A549 (cell line): ENCODE measurements at regions not wholly inside any gene's neighbourhood (a gene's known extent, or its start where the extent isn't known, plus 50 kb on each side); places are given as distances from the start of the nearest gene placed in this dataset.

Experiments
- ATAC-seq, 2 experiments: fragments of 200-7000 bp in 1 of 2; fragments of >200 bp in 1 of 2; cut with Nextera tagmentation in 1 of 2; cut with Tn5 transposase in 1 of 2; 3 replicates each; pipeline versions ENCODE4 v1.8.0 to v1.9.1; 2018 to 2020; ENCODE audit warnings: mild to moderate bottlenecking in 1 of 2, moderate library complexity in 1 of 2
- CTCF ChIA-PET: fragments of 300-600 bp; sonication (Branson Sonifier 250); formaldehyde crosslinking; extraction: SDS; loops from one replicate; lab custom pipeline; 2021; ENCODE audit warnings: antibody characterized with exemption, inconsistent platforms; lab: Yijun Ruan, JAX
- POLR2A ChIA-PET: fragments of 350-600 bp; formaldehyde crosslinking; extraction: SDS; loops from one replicate; lab custom pipeline; 2021; ENCODE audit warnings: antibody characterized with exemption, inconsistent platforms; lab: Yijun Ruan, JAX
- DNase-seq, 2 experiments: peaks; one replicate each; pipeline versions ENCODE4 v3.0.0 to v3.0.0-alpha.2; 2011 to 2016; ENCODE audit warnings: low read depth in 1 of 2, low spot score in 1 of 2
- FAIRE-seq: peaks from 2 replicates; lab custom pipeline; 2011; peaks lifted over from hg19 to GRCh38; lab: Jason Lieb, UNC
- H3K27ac ChIP-seq, 2 experiments: fragments of >200 bp; sonication (Bioruptor Twin); formaldehyde crosslinking; 3 replicates each; pipeline ENCODE4 v1.5.1; 2016 to 2017
- H3K4me1 ChIP-seq: fragments of >200 bp; sonication (Bioruptor Twin); formaldehyde crosslinking; 3 replicates; pipeline ENCODE4 v1.6.1; 2016
- H3K4me2 ChIP-seq: fragments of >200 bp; sonication (Bioruptor Twin); formaldehyde crosslinking; 3 replicates; pipeline ENCODE4 v1.6.1; 2016
- H3K4me3 ChIP-seq: fragments of >200 bp; sonication (Bioruptor Twin); formaldehyde crosslinking; 3 replicates; pipeline ENCODE4 v1.5.1; 2016
- H3K9me3 ChIP-seq: fragments of >200 bp; sonication (Bioruptor Twin); formaldehyde crosslinking; 3 replicates; pipeline ENCODE4 v1.6.1; 2016
- HDAC2 ChIP-seq: fragments of 200-600 bp; sonication (generic); IDR thresholded peaks from 2 replicates; pipeline ENCODE4 v1.6.1; 2016
- WGBS: methylation state at CpG from one replicate; pipeline ENCODE4 v1.1.6; 2017; ENCODE audit errors: missing lambda C conversion rate; 5-methylcytosine and 5-hydroxymethylcytosine counted together

GRCh38 chr6:42502127-42502526 is 50.4 kb upstream of the TRERF1 start:
- ChIA-PET POLR2A (no interaction called here), CTCF (no interaction called here)
- WGBS, result 58% methylated on average over 1 of the region's 1 CpG
- Histone ChIP-seq H3K4me1 (peaks cover 4% of the 10 kb centered on the region; the same call in 1 of the 3 replicates), H3K9me3 (no peaks in the 10 kb centered on the region), H3K4me2 (no peak overlapping the region), H3K27ac (no peak overlapping the region), H3K4me3 (no peak overlapping the region)
- FAIRE-seq (no peak), ATAC-seq (no peak), DNase-seq (no peak)
- TF ChIP-seq HDAC2, result no peak
